HEK293 (cell line): ENCODE measurements at regions not wholly inside any gene's neighbourhood (a gene's known extent, or its start where the extent isn't known, plus 50 kb on each side); places are given as distances from the start of the nearest gene placed in this dataset.

Experiments used
- CTCF ChIA-PET: fragments of 350-600 bp; formaldehyde crosslinking; extraction: SDS; loops from one replicate; lab custom pipeline; 2021; ENCODE audit warnings: antibody characterized with exemption; lab: Yijun Ruan, JAX
- POLR2A ChIA-PET: fragments of 300-600 bp; formaldehyde crosslinking; extraction: SDS; loops from one replicate; lab custom pipeline; 2020; ENCODE audit warnings: antibody characterized with exemption, inconsistent platforms; lab: Yijun Ruan, JAX
- H3K27ac ChIP-seq: fragments of 200-500 bp; sonication (Bioruptor generic); 2 replicates; pipeline ENCODE4 v1.5.1; 2014; ENCODE audit warnings: low read depth, low read length, control low read depth, inconsistent platforms; ENCODE audit errors: extremely low read depth
- H3K36me3 ChIP-seq, 2 experiments: fragments of 200-500 bp in 1 of 2; sonication (Bioruptor generic) in 1 of 2; 1 replicate in 1 of 2; 2 replicates in 1 of 2; pipeline ENCODE4 v1.5.1; 2014 to 2017; ENCODE audit warnings: inconsistent platforms in 2 of 2, low read length in 2 of 2; ENCODE audit not compliant: control insufficient read depth in 2 of 2, insufficient read depth in 1 of 2
- H3K4me1 ChIP-seq: fragments of 200-500 bp; sonication (Bioruptor generic); 2 replicates; pipeline ENCODE4 v1.5.1; 2014; ENCODE audit warnings: mild to moderate bottlenecking, low read length, inconsistent platforms; ENCODE audit not compliant: control insufficient read depth, insufficient read depth
- H3K4me3 ChIP-seq: 2 replicates; pipeline ENCODE4 v1.5.1; 2011; ENCODE audit warnings: low read depth, mild to moderate bottlenecking, control low read depth, low read length, moderate library complexity
- H3K9me3 ChIP-seq: fragments of 200-500 bp; sonication (Bioruptor generic); 2 replicates; pipeline ENCODE4 v1.5.1; 2014; ENCODE audit warnings: low read depth, low read length, inconsistent platforms; ENCODE audit not compliant: control insufficient read depth, insufficient read depth
- BCL11B ChIP-seq: fragments of 450-650 bp; formaldehyde crosslinking; IDR thresholded peaks from 2 replicates; pipeline ENCODE4 v1.5.1; 2016; ENCODE audit warnings: low read depth, missing biosample characterization, missing genetic modification characterization
- EGR2 ChIP-seq: fragments of 450-650 bp; formaldehyde crosslinking; IDR thresholded peaks from 2 replicates; pipeline ENCODE4 v1.5.1; 2016; ENCODE audit warnings: low read depth, missing biosample characterization, missing genetic modification characterization
- GLI2 ChIP-seq: fragments of 450-650 bp; formaldehyde crosslinking; IDR thresholded peaks from 2 replicates; pipeline ENCODE4; 2017; ENCODE audit warnings: missing biosample characterization, missing genetic modification characterization, low read depth, borderline replicate concordance
- GLIS1 ChIP-seq: fragments of 450-650 bp; formaldehyde crosslinking; IDR thresholded peaks from 2 replicates; pipeline ENCODE4 v1.5.1; 2016; ENCODE audit warnings: missing biosample characterization, missing genetic modification characterization
- SETDB1 ChIP-seq: IDR thresholded peaks from one replicate; pipeline ENCODE4 v1.6.1; 2017; ENCODE audit warnings: mild to moderate bottlenecking, low read length, moderate library complexity, mixed read lengths; ENCODE audit not compliant: insufficient read length
- ZBTB48 ChIP-seq: fragments of 450-650 bp; formaldehyde crosslinking; IDR thresholded peaks from 2 replicates; pipeline ENCODE4 v1.5.1; 2016; ENCODE audit warnings: missing biosample characterization, missing genetic modification characterization
- ZIC2 ChIP-seq: fragments of 450-650 bp; formaldehyde crosslinking; IDR thresholded peaks from 2 replicates; pipeline ENCODE4 v1.5.1; 2016; ENCODE audit warnings: missing biosample characterization, missing genetic modification characterization
- ZNF112 ChIP-seq: fragments of 450-650 bp; formaldehyde crosslinking; IDR thresholded peaks from 2 replicates; pipeline ENCODE4 v1.5.0; 2017; ENCODE audit warnings: missing biosample characterization, missing genetic modification characterization
- ZNF169 ChIP-seq: fragments of 450-650 bp; formaldehyde crosslinking; IDR thresholded peaks from 2 replicates; pipeline ENCODE4 v1.5.1; 2016; ENCODE audit warnings: missing biosample characterization, missing genetic modification characterization
- ZNF266 ChIP-seq: fragments of 450-650 bp; formaldehyde crosslinking; IDR thresholded peaks from 2 replicates; pipeline ENCODE4 v1.5.1; 2016; ENCODE audit warnings: missing biosample characterization, missing genetic modification characterization, low read depth
- ZNF341 ChIP-seq: fragments of 450-650 bp; formaldehyde crosslinking; IDR thresholded peaks from 2 replicates; pipeline ENCODE4; 2016; ENCODE audit warnings: low read depth, missing biosample characterization, missing genetic modification characterization
- ZNF350 ChIP-seq: fragments of 450-650 bp; formaldehyde crosslinking; IDR thresholded peaks from 2 replicates; pipeline ENCODE4 v1.5.0; 2017; ENCODE audit warnings: missing biosample characterization, mild to moderate bottlenecking, missing genetic modification characterization
- ZNF366 ChIP-seq: fragments of 450-650 bp; formaldehyde crosslinking; conservative IDR thresholded peaks from 2 replicates; pipeline ENCODE4 v1.5.1; 2016; ENCODE audit warnings: missing biosample characterization, missing genetic modification characterization
- ZNF398 ChIP-seq: fragments of 450-650 bp; formaldehyde crosslinking; IDR thresholded peaks from 2 replicates; pipeline ENCODE4 v1.5.1; 2017; ENCODE audit warnings: missing biosample characterization, missing genetic modification characterization
- ZNF433 ChIP-seq: fragments of 450-650 bp; formaldehyde crosslinking; IDR thresholded peaks from 2 replicates; pipeline ENCODE4 v1.5.1; 2016; ENCODE audit warnings: missing biosample characterization, missing genetic modification characterization, low read depth
- ZNF48 ChIP-seq: fragments of 450-650 bp; formaldehyde crosslinking; IDR thresholded peaks from 2 replicates; pipeline ENCODE4 v1.5.1; 2016; ENCODE audit warnings: missing biosample characterization, missing genetic modification characterization
- ZNF521 ChIP-seq: fragments of 450-650 bp; formaldehyde crosslinking; IDR thresholded peaks from 2 replicates; pipeline ENCODE4 v1.5.1; 2017; ENCODE audit warnings: missing biosample characterization, mild to moderate bottlenecking, missing genetic modification characterization
- ZNF549 ChIP-seq: fragments of 450-650 bp; IDR thresholded peaks from 2 replicates; pipeline ENCODE4 v1.5.1; 2018; ENCODE audit warnings: missing biosample characterization, missing genetic modification characterization, mild to moderate bottlenecking, inconsistent platforms, moderate library complexity
- ZNF558 ChIP-seq: fragments of 450-650 bp; formaldehyde crosslinking; IDR thresholded peaks from 2 replicates; pipeline ENCODE4 v1.5.1; 2016; ENCODE audit warnings: missing biosample characterization, missing genetic modification characterization
- ZNF645 ChIP-seq: fragments of 450-650 bp; formaldehyde crosslinking; IDR thresholded peaks from 2 replicates; pipeline ENCODE4; 2016; ENCODE audit warnings: missing biosample characterization, missing genetic modification characterization
- ZNF704 ChIP-seq: fragments of 450-650 bp; formaldehyde crosslinking; IDR thresholded peaks from 2 replicates; pipeline ENCODE4 v1.5.1; 2016; ENCODE audit warnings: missing biosample characterization, missing genetic modification characterization
- ZNF791 ChIP-seq: fragments of 450-650 bp; formaldehyde crosslinking; IDR thresholded peaks from 2 replicates; pipeline ENCODE4 v1.5.1; 2016; ENCODE audit warnings: missing biosample characterization, missing genetic modification characterization
- ZXDB ChIP-seq: fragments of 450-650 bp; formaldehyde crosslinking; IDR thresholded peaks from 2 replicates; pipeline ENCODE4 v1.5.1; 2016; ENCODE audit warnings: missing biosample characterization, missing genetic modification characterization
- TF ChIP-seq, protein P1 (sequence below): fragments of 450-650 bp; formaldehyde crosslinking; IDR thresholded peaks from 2 replicates; pipeline ENCODE4 v1.5.1; 2017; ENCODE audit warnings: missing biosample characterization, missing genetic modification characterization
- TF ChIP-seq, protein P2 (sequence below): fragments of 450-650 bp; formaldehyde crosslinking; IDR thresholded peaks from 2 replicates; pipeline ENCODE4 v1.5.1; 2016; ENCODE audit warnings: missing biosample characterization, missing genetic modification characterization

DNA sequence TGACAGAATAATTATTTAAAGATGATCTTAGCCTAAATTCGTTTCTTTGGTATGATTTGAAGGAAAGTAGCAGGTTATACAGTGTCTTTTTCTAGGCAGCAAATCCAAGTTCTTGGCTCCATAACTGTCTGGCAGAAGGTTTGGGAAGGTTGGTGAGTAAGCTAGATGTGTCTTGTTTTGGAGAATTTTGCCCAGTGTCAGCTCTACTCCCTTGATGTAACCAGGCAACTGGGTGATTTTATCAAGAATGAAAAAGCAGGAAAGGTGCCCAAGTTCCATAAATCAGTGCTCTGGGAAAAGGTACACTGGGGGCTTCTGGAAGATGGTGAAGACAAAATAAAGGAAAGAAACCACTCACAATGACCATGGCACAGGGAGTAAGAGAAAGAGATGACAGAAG lies 71.5 kb upstream of the USP47 start:
- CTCF ChIA-PET: interaction anchor here (0.6 kb wide), 1 partner anchor 32 kb away, joined by 3 read pairs; no protein-coding TSS in a partner anchor
- Histone ChIP-seq H3K36me3 (no peaks in the 10 kb centered on the region), H3K9me3 (no peaks in the 10 kb centered on the region), H3K4me3 (no peak overlapping the region), H3K27ac (no peak overlapping the region), H3K4me1 (no peaks in the 10 kb centered on the region)
- POLR2A ChIA-PET: no interaction called here
- no peak for TF ChIP-seq SETDB1
- TF ChIP-seq ZNF791: no peak
- TF ChIP-seq BCL11B: no peak
- TF ChIP-seq ZNF48: no peak
- TF ChIP-seq ZNF645 (tag by site-specific recombination): no peak
- TF ChIP-seq ZNF366 (tag by site-specific recombination): no peak
- no peak for TF ChIP-seq ZNF350 (tag by site-specific recombination)
- TF ChIP-seq ZNF549 (tag by site-specific recombination): no peak
- TF ChIP-seq ZNF341 (tag by site-specific recombination): no peak
- no peak for TF ChIP-seq GLIS1 (tag by site-specific recombination)

DNA sequence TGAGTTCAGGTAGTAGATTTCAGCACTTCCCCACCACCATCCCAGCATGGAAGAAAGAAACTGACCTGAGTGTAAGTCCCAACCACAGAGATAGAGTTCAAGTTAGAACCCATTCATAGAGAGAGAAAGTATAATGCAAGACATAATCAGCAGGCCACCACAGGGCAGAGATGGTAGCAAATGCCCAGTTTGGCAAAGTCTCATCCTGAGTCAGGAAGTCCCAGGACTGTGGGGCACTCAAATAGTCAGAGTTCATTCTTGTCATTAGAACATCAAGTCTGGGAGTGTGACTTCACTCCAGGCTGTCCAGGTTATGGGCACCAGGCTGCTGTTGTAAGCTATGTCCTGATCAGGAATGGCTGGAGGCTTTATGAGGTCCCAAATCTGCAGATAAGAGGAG lies 72.0 kb upstream of the USP47 start:
- POLR2A ChIA-PET: no interaction called here
- CTCF ChIA-PET: interaction anchor here (1.1 kb wide), 1 partner anchor 977 kb away, joined by 3 read pairs; no protein-coding TSS in a partner anchor
- Histone ChIP-seq H3K9me3 (no peaks in the 10 kb centered on the region), H3K4me1 (no peaks in the 10 kb centered on the region), H3K36me3 (no peaks in the 10 kb centered on the region), H3K27ac (no peak overlapping the region), H3K4me3 (no peak overlapping the region)
- TF ChIP-seq ZNF169 (no peak), ZBTB48 (tag by site-specific recombination) (no peak), ZNF266 (no peak), ZXDB (tag by site-specific recombination) (no peak), ZIC2 (tag by site-specific recombination) (no peak), ZNF398 (tag by site-specific recombination) (no peak), GLI2 (tag by site-specific recombination) (no peak), ZNF704 (tag by site-specific recombination) (no peak), EGR2 (tag by site-specific recombination) (no peak), ZNF558 (tag by site-specific recombination) (no peak), ZNF366 (tag by site-specific recombination) (no peak), ZNF433 (tag by site-specific recombination) (no peak), ZNF521 (tag by site-specific recombination) (no peak), ZNF112 (tag by site-specific recombination) (no peak)
- TF ChIP-seq, protein P1, sequence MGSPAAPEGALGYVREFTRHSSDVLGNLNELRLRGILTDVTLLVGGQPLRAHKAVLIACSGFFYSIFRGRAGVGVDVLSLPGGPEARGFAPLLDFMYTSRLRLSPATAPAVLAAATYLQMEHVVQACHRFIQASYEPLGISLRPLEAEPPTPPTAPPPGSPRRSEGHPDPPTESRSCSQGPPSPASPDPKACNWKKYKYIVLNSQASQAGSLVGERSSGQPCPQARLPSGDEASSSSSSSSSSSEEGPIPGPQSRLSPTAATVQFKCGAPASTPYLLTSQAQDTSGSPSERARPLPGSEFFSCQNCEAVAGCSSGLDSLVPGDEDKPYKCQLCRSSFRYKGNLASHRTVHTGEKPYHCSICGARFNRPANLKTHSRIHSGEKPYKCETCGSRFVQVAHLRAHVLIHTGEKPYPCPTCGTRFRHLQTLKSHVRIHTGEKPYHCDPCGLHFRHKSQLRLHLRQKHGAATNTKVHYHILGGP (tag by site-specific recombination): no peak
- TF ChIP-seq, protein P2, sequence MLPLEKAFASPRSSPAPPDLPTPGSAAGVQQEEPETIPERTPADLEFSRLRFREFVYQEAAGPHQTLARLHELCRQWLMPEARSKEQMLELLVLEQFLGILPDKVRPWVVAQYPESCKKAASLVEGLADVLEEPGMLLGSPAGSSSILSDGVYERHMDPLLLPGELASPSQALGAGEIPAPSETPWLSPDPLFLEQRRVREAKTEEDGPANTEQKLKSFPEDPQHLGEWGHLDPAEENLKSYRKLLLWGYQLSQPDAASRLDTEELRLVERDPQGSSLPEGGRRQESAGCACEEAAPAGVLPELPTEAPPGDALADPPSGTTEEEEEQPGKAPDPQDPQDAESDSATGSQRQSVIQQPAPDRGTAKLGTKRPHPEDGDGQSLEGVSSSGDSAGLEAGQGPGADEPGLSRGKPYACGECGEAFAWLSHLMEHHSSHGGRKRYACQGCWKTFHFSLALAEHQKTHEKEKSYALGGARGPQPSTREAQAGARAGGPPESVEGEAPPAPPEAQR (tag by site-specific recombination): no peak
